AG09319 (cell line): ENCODE measurements at regions not wholly inside any gene's neighbourhood (a gene's known extent, or its start where the extent isn't known, plus 50 kb on each side); places are given as distances from the start of the nearest gene placed in this dataset.

ENCODE experiments used
- DNase-seq: peaks from one replicate; pipeline ENCODE4 v3.0.0-alpha.2; 2010; ENCODE audit warnings: low read depth; ENCODE audit errors: extremely low read depth
- CTCF ChIP-seq: IDR thresholded peaks from 2 replicates; pipeline ENCODE4 v1.5.1; 2011; ENCODE audit warnings: low read depth, mild to moderate bottlenecking, inconsistent platforms, low read length, moderate library complexity

DNA sequence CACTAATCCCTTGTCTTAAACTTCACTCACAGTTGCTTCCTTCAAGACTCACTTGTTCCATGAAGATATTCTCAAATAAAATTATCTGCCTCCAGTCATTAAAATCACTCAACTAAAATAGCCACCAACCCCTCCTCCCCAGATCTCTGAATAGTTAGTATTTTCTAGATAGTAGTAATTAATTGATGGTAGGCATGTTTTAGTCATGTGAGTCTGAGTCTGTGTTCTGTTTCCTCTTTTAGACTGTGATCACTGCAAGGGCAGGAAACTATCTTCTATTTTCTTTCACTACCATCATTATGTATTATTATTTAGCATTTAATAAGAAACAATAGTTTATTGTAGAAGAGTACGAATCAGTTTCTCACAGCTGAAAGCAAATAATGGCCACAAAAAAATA is 1080.5 kb downstream of the IGSF11 start:
- DNase-seq: no peak
- no peak for TF ChIP-seq CTCF

DNA sequence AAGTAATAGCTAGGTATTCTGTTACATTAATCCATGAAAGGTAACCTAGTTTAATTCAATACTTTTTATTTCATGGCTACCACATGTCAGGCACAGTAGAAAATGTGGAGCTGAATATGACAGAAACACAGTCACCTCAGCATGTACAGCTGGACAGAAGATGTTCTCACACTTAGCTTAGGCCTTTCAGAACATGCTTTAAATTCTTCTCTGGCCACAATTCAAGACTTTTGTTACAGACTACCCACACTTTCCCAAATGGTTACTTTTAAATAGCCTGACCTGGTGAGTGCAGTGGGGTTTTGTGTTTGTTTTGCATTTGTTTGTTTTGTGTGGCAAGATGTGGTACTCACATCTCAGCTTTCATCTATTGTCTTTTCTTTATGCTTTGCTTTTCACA is 1079.5 kb downstream of the IGSF11 start:
- no peak for TF ChIP-seq CTCF
- DNase-seq: no peak

GRCh38 chr3:117958027-117958426 is 1076.6 kb downstream of the IGSF11 start:
- DNase-seq: no peak
- no peak for TF ChIP-seq CTCF

DNA sequence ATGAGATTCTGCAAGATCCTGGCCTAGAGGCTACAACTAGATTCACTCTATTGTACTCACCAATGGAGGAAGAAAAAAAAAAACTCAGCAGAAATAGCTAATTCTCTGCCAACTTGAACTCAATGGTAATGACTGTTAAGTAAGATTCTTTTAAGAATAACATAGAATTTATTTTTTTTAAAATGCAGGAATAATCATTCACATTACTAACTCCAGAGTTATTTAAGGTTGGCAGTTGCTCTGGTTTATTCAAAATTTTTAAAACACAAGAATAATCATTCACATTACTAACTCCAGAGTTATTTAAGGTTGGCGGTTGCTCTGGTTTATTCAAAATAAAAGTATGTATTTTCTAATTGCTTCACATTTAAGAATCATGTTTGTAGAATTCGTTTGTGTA is 1071.9 kb downstream of the IGSF11 start:
- no peak for DNase-seq
- no peak for TF ChIP-seq CTCF

DNA sequence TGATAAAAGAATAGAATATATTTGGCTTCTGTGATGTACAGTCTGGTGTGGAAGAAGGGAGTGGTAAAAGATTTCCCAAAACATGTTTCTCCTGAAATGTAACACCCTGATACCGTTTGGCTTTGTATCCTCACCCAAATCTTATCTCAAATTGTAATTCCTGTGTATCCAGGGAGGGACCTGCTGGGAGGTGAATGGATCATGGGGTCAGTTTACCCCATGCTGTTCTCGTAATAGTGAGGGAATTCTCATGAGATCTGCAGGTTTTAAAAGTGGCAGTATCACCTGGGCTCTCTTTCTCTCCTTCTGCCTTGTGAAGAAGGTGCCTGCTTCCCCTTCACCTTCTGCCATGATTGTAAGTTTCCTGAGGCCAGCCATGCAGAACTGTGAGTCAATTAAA is 1070.8 kb downstream of the IGSF11 start:
- no peak for TF ChIP-seq CTCF
- no peak for DNase-seq

DNA sequence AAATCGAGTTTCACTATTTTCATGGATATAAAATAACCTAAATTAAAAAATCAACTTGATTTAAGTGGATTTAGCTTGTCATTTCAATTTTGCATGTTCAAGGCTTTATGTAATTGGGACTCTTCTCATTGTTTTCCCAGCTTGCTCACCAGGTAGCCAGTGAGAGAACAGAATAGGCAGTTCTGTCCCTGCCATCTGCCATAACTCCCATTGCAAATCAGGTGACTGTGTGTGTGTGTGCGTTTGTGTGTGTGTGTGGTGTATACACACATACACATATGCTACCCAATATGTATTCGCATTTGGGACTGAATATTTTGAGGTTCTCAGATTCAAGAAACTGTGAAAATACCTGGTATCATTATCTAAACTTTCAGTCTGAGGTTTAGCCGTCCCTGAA is 1069.8 kb downstream of the IGSF11 start:
- no peak for TF ChIP-seq CTCF

DNA sequence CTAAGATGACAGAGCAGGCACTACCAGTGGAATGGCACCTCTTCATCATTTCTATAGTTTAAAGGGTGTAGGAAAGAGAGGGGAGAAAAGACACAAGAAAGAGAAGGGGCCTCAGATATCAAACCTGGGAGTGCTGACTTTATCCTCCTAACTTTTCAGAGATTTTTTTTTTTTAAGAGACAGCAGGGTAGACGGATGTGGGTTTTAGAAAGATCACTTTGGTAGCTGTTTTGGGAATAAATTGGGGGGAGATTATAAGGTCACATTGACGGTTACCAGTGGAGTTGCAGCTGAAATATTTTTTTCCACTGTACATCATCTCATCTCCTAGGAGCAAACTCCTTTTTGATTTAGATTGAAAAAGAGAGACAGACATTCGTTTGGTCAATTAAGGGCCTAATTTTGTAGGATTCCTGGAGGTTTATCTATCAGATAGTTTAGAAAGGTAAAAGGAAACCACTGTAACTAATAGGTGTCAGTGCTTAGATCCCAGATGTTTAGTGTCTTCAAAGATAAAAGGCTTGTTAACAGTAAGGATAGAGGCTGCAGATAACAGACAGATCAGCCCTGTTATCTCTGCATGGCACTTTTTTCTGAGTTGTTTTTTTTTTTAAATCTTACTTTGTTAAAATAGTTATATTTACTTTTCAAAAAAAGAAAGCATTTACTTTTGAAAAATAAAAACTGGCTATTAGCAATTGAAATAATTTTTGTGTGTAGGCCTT is 1057.0 kb downstream of the IGSF11 start:
- TF ChIP-seq CTCF: no peak
- DNase-seq: no peak

More for the DNA sequence above, 1069.8 kb downstream of the IGSF11 start:
- DNase-seq: no peak
